ENCODE measurements at regions not wholly inside any gene's neighbourhood (a gene's known extent, or its start where the extent isn't known, plus 50 kb on each side); places are given as distances from the start of the nearest gene placed in this dataset.
"Not testable (repeated sequence)": the region's sequence is repeated elsewhere in the genome, so short reads cannot be mapped to it uniquely, and the experiment has no call there.

GRCh38 chr14:38973083-38973700, 129.8 kb downstream of the SEC23A start:
- DNase-seq (ENCODE audit: low read depth) = no peak

GRCh38 chr14:38972511-38972910, 130.5 kb downstream of the SEC23A start:
- no peak for DNase-seq (ENCODE audit: low read depth)

GRCh38 chr14:38971258-38971921, 131.6 kb downstream of the SEC23A start:
- DNase-seq (ENCODE audit: low read depth) = no peak

- DNase-seq (ENCODE audit: low read depth) = no peak
Measured at GRCh38 chr14:38964630-38965029, 138.4 kb downstream of the SEC23A start.

GRCh38 chr14:38960946-38961531, 142.0 kb downstream of the SEC23A start:
- DNase-seq (ENCODE audit: low read depth) = no peak

GRCh38 chr14:38959021-38959420, 144.0 kb downstream of the SEC23A start:
- no peak for DNase-seq (ENCODE audit: low read depth)

- no peak for DNase-seq (ENCODE audit: low read depth)
Measured at GRCh38 chr14:38958589-38958988, 144.4 kb downstream of the SEC23A start.

- no peak for DNase-seq (ENCODE audit: low read depth)
Measured at GRCh38 chr14:38951451-38951850, 151.6 kb downstream of the SEC23A start.

GRCh38 chr14:38950676-38951075, 152.4 kb downstream of the SEC23A start:
- no peak for DNase-seq (ENCODE audit: low read depth)

- DNase-seq (ENCODE audit: low read depth) = no peak
Measured at GRCh38 chr14:38948576-38948975, 154.5 kb downstream of the SEC23A start.

GRCh38 chr14:38948171-38948570, 154.9 kb downstream of the SEC23A start:
- no peak for DNase-seq (ENCODE audit: low read depth)

GRCh38 chr14:38947343-38947742, 155.7 kb downstream of the SEC23A start:
- DNase-seq (ENCODE audit: low read depth) = no peak

- DNase-seq (ENCODE audit: low read depth) = no peak
Measured at GRCh38 chr14:38944691-38945090, 158.3 kb downstream of the SEC23A start.

- no peak for DNase-seq (ENCODE audit: low read depth)
Measured at GRCh38 chr14:38941488-38941887, 161.5 kb downstream of the SEC23A start.

GRCh38 chr14:38932653-38933000, 170.4 kb downstream of the SEC23A start:
- not testable (repeated sequence) for DNase-seq (ENCODE audit: low read depth)

GRCh38 chr14:38931969-38932652, 170.9 kb downstream of the SEC23A start:
- no peak for DNase-seq (ENCODE audit: low read depth)

- no peak for DNase-seq (ENCODE audit: low read depth)
Measured at GRCh38 chr14:38930898-38931297, 172.1 kb downstream of the SEC23A start.

- no peak for DNase-seq (ENCODE audit: low read depth)
Measured at GRCh38 chr14:38930022-38930421, 173.0 kb downstream of the SEC23A start.

- no peak for DNase-seq (ENCODE audit: low read depth)
Measured at GRCh38 chr14:38929416-38929815, 173.6 kb downstream of the SEC23A start.

- DNase-seq (ENCODE audit: low read depth) = not testable (repeated sequence)
Measured at GRCh38 chr14:38921893-38922292, 181.1 kb downstream of the SEC23A start.

- no peak for DNase-seq (ENCODE audit: low read depth)
Measured at GRCh38 chr14:38915125-38915524, 187.9 kb downstream of the SEC23A start.

- no peak for DNase-seq (ENCODE audit: low read depth)
Measured at GRCh38 chr14:38910092-38910491, 192.9 kb downstream of the SEC23A start.

GRCh38 chr14:38904959-38905358, 198.1 kb downstream of the SEC23A start:
- no peak for DNase-seq (ENCODE audit: low read depth)
